HEK293 (cell line): ENCODE measurements at regions not wholly inside any gene's neighbourhood (a gene's known extent, or its start where the extent isn't known, plus 50 kb on each side); places are given as distances from the start of the nearest gene placed in this dataset.

Experiments used
- CTCF ChIA-PET: fragments of 350-600 bp; formaldehyde crosslinking; extraction: SDS; loops from one replicate; lab custom pipeline; 2021; ENCODE audit warnings: antibody characterized with exemption; lab: Yijun Ruan, JAX
- POLR2A ChIA-PET: fragments of 300-600 bp; formaldehyde crosslinking; extraction: SDS; loops from one replicate; lab custom pipeline; 2020; ENCODE audit warnings: antibody characterized with exemption, inconsistent platforms; lab: Yijun Ruan, JAX
- H3K27ac ChIP-seq: fragments of 200-500 bp; sonication (Bioruptor generic); 2 replicates; pipeline ENCODE4 v1.5.1; 2014; ENCODE audit warnings: low read depth, low read length, control low read depth, inconsistent platforms; ENCODE audit errors: extremely low read depth
- H3K36me3 ChIP-seq, 2 experiments: fragments of 200-500 bp in 1 of 2; sonication (Bioruptor generic) in 1 of 2; 1 replicate in 1 of 2; 2 replicates in 1 of 2; pipeline ENCODE4 v1.5.1; 2014 to 2017; ENCODE audit warnings: inconsistent platforms in 2 of 2, low read length in 2 of 2; ENCODE audit not compliant: control insufficient read depth in 2 of 2, insufficient read depth in 1 of 2
- H3K4me1 ChIP-seq: fragments of 200-500 bp; sonication (Bioruptor generic); 2 replicates; pipeline ENCODE4 v1.5.1; 2014; ENCODE audit warnings: mild to moderate bottlenecking, low read length, inconsistent platforms; ENCODE audit not compliant: control insufficient read depth, insufficient read depth
- H3K4me3 ChIP-seq: 2 replicates; pipeline ENCODE4 v1.5.1; 2011; ENCODE audit warnings: low read depth, mild to moderate bottlenecking, control low read depth, low read length, moderate library complexity
- H3K9me3 ChIP-seq: fragments of 200-500 bp; sonication (Bioruptor generic); 2 replicates; pipeline ENCODE4 v1.5.1; 2014; ENCODE audit warnings: low read depth, low read length, inconsistent platforms; ENCODE audit not compliant: control insufficient read depth, insufficient read depth
- ATF2 ChIP-seq: fragments of 450-650 bp; formaldehyde crosslinking; IDR thresholded peaks from 2 replicates; pipeline ENCODE4 v1.5.1; 2016; ENCODE audit warnings: missing biosample characterization, missing genetic modification characterization, low read depth
- HOXC10 ChIP-seq: sonication (generic); formaldehyde crosslinking; IDR thresholded peaks from 2 replicates; pipeline ENCODE4 v1.8.1; 2023; ENCODE audit warnings: mild to moderate bottlenecking, missing genetic modification reagents
- KLF8 ChIP-seq: fragments of 450-650 bp; formaldehyde crosslinking; IDR thresholded peaks from 2 replicates; pipeline ENCODE4 v1.5.1; 2016; ENCODE audit warnings: missing biosample characterization, missing genetic modification characterization
- MYNN ChIP-seq: fragments of 450-650 bp; formaldehyde crosslinking; IDR thresholded peaks from 2 replicates; pipeline ENCODE4 v1.5.1; 2016; ENCODE audit warnings: missing biosample characterization, missing genetic modification characterization, borderline replicate concordance
- PRDM1 ChIP-seq: fragments of 450-650 bp; formaldehyde crosslinking; IDR thresholded peaks from 2 replicates; pipeline ENCODE4; 2016; ENCODE audit warnings: missing biosample characterization, missing genetic modification characterization
- SCRT2 ChIP-seq: fragments of 450-650 bp; formaldehyde crosslinking; IDR thresholded peaks from 2 replicates; pipeline ENCODE4 v1.5.1; 2016; ENCODE audit warnings: missing biosample characterization, missing genetic modification characterization
- WT1 ChIP-seq: fragments of 450-650 bp; formaldehyde crosslinking; IDR thresholded peaks from 2 replicates; pipeline ENCODE4 v1.5.1; 2016; ENCODE audit warnings: missing biosample characterization, missing genetic modification characterization
- ZFP3 ChIP-seq: fragments of 450-650 bp; formaldehyde crosslinking; IDR thresholded peaks from 2 replicates; pipeline ENCODE4 v1.5.1; 2016; ENCODE audit warnings: low read depth, missing biosample characterization, missing genetic modification characterization
- ZFP69B ChIP-seq: fragments of 450-650 bp; formaldehyde crosslinking; IDR thresholded peaks from 2 replicates; pipeline ENCODE4 v1.5.1; 2016; ENCODE audit warnings: missing biosample characterization, missing genetic modification characterization
- ZNF146 ChIP-seq: fragments of 450-650 bp; formaldehyde crosslinking; IDR thresholded peaks from 2 replicates; pipeline ENCODE4 v1.5.1; 2016; ENCODE audit warnings: missing biosample characterization, missing genetic modification characterization
- ZNF148 ChIP-seq: fragments of 450-650 bp; formaldehyde crosslinking; IDR thresholded peaks from 2 replicates; pipeline ENCODE4 v1.5.0; 2017; ENCODE audit warnings: missing biosample characterization, missing genetic modification characterization, borderline replicate concordance
- ZNF155 ChIP-seq: fragments of 450-650 bp; formaldehyde crosslinking; IDR thresholded peaks from 2 replicates; pipeline ENCODE4 v1.5.1; 2016; ENCODE audit warnings: missing biosample characterization, missing genetic modification characterization
- ZNF169 ChIP-seq: fragments of 450-650 bp; formaldehyde crosslinking; IDR thresholded peaks from 2 replicates; pipeline ENCODE4 v1.5.1; 2016; ENCODE audit warnings: missing biosample characterization, missing genetic modification characterization
- ZNF266 ChIP-seq: fragments of 450-650 bp; formaldehyde crosslinking; IDR thresholded peaks from 2 replicates; pipeline ENCODE4 v1.5.1; 2016; ENCODE audit warnings: missing biosample characterization, missing genetic modification characterization, low read depth
- ZNF335 ChIP-seq: fragments of 450-650 bp; formaldehyde crosslinking; conservative IDR thresholded peaks from 2 replicates; pipeline ENCODE4 v1.5.1; 2016; ENCODE audit warnings: missing biosample characterization, missing genetic modification characterization
- ZNF354C ChIP-seq: fragments of 450-650 bp; formaldehyde crosslinking; IDR thresholded peaks from 2 replicates; pipeline ENCODE4 v1.5.1; 2016; ENCODE audit warnings: missing biosample characterization, missing genetic modification characterization, low read depth, borderline replicate concordance
- ZNF37A ChIP-seq: fragments of 450-650 bp; IDR thresholded peaks from 2 replicates; pipeline ENCODE4 v1.5.1; 2018; ENCODE audit warnings: missing biosample characterization, missing genetic modification characterization
- ZNF629 ChIP-seq: fragments of 450-650 bp; formaldehyde crosslinking; IDR thresholded peaks from 2 replicates; pipeline ENCODE4 v1.5.1; 2017; ENCODE audit warnings: missing biosample characterization, missing genetic modification characterization
- ZNF639 ChIP-seq: fragments of 450-650 bp; formaldehyde crosslinking; IDR thresholded peaks from 2 replicates; pipeline ENCODE4 v1.5.1; 2016; ENCODE audit warnings: missing biosample characterization, missing genetic modification characterization
- ZNF658 ChIP-seq: fragments of 450-650 bp; formaldehyde crosslinking; IDR thresholded peaks from 2 replicates; pipeline ENCODE4; 2016; ENCODE audit warnings: missing biosample characterization, missing genetic modification characterization
- ZNF677 ChIP-seq: fragments of 450-650 bp; IDR thresholded peaks from 2 replicates; pipeline ENCODE4 v1.5.0; 2018; ENCODE audit warnings: missing biosample characterization, mild to moderate bottlenecking, missing genetic modification characterization, moderate library complexity
- ZNF830 ChIP-seq: fragments of 450-650 bp; IDR thresholded peaks from 2 replicates; pipeline ENCODE4 v1.5.0; 2018; ENCODE audit warnings: missing biosample characterization, missing genetic modification characterization, low read depth, mild to moderate bottlenecking, moderate library complexity
- ZSCAN5A ChIP-seq: fragments of 450-650 bp; formaldehyde crosslinking; IDR thresholded peaks from 2 replicates; pipeline ENCODE4 v1.5.1; 2016; ENCODE audit warnings: missing biosample characterization, missing genetic modification characterization

- H3K27ac ChIP-seq = no peak overlapping the region
- no peaks in the 10 kb centered on the region for H3K4me1 ChIP-seq
- CTCF ChIA-PET = interaction anchor here (0.7 kb wide), 1 partner anchor 28 kb away, joined by 4 read pairs; no protein-coding TSS in a partner anchor
- POLR2A ChIA-PET = no interaction called here
- no peak for TF ChIP-seq ZFP3
- no peak for TF ChIP-seq ZNF169
- no peak for TF ChIP-seq ZNF146
- no peak for TF ChIP-seq ZNF155 (tag by site-specific recombination)
- TF ChIP-seq WT1 (tag by site-specific recombination) = no peak
- TF ChIP-seq ZNF830 = no peak
- H3K36me3 ChIP-seq = no peaks in the 10 kb centered on the region
- H3K4me3 ChIP-seq = no peak overlapping the region
- H3K9me3 ChIP-seq = no peaks in the 10 kb centered on the region
These were observed 76.0 kb upstream of the SALL3 start for GRCh38 chr18:78903436-78904178.

- Histone ChIP-seq H3K36me3 (no peaks in the 10 kb centered on the region), H3K4me1 (no peaks in the 10 kb centered on the region), H3K4me3 (no peak overlapping the region), H3K27ac (no peak overlapping the region), H3K9me3 (no peaks in the 10 kb centered on the region)
- ChIA-PET CTCF (no interaction called here), POLR2A (no interaction called here)
- TF ChIP-seq HOXC10 (no peak), ZNF266 (no peak), ATF2 (tag by site-specific recombination) (no peak)
These were observed 75.5 kb upstream of the SALL3 start for GRCh38 chr18:78904179-78904531.

GRCh38 chr18:78905334-78905733, 74.3 kb upstream of the SALL3 start:
- CTCF ChIA-PET = interaction anchor here (0.9 kb wide), 1 partner anchor 30 kb away, joined by 3 read pairs; no protein-coding TSS in a partner anchor
- H3K4me3 ChIP-seq = no peak overlapping the region
- no peaks in the 10 kb centered on the region for H3K9me3 ChIP-seq
- H3K27ac ChIP-seq = no peak overlapping the region
- TF ChIP-seq ZNF354C = no peak
- no peak for TF ChIP-seq SCRT2 (tag by site-specific recombination)
- no peak for TF ChIP-seq ZNF37A (tag by site-specific recombination)
- no peak for TF ChIP-seq ZSCAN5A
- no peaks in the 10 kb centered on the region for H3K4me1 ChIP-seq
- H3K36me3 ChIP-seq = no peaks in the 10 kb centered on the region
- POLR2A ChIA-PET = interaction anchor here (0.6 kb wide), 1 partner anchor 751 kb away, joined by 4 read pairs; no protein-coding TSS in a partner anchor

GRCh38 chr18:78906066-78906465, 73.6 kb upstream of the SALL3 start:
- no peak overlapping the region for H3K27ac ChIP-seq
- no peaks in the 10 kb centered on the region for H3K36me3 ChIP-seq
- ChIA-PET POLR2A (no interaction called here), CTCF (no interaction called here)
- H3K4me1 ChIP-seq = no peaks in the 10 kb centered on the region
- TF ChIP-seq ZFP69B (tag by site-specific recombination) = no peak
- no peak for TF ChIP-seq MYNN
- no peak for TF ChIP-seq ZNF677 (tag by site-specific recombination)
- no peak for TF ChIP-seq ZNF148 (tag by site-specific recombination)
- TF ChIP-seq ZNF658 = no peak
- TF ChIP-seq PRDM1 (tag by site-specific recombination) = no peak
- no peak for TF ChIP-seq ZNF335 (tag by site-specific recombination)
- TF ChIP-seq KLF8 (tag by site-specific recombination) = no peak
- no peak for TF ChIP-seq ZNF629 (tag by site-specific recombination)
- no peak for TF ChIP-seq ZNF639 (tag by site-specific recombination)
- H3K9me3 ChIP-seq = no peaks in the 10 kb centered on the region
- no peak overlapping the region for H3K4me3 ChIP-seq
